ENCODE measurements at regions not wholly inside any gene's neighbourhood (a gene's known extent, or its start where the extent isn't known, plus 50 kb on each side); places are given as distances from the start of the nearest gene placed in this dataset.

DNA sequence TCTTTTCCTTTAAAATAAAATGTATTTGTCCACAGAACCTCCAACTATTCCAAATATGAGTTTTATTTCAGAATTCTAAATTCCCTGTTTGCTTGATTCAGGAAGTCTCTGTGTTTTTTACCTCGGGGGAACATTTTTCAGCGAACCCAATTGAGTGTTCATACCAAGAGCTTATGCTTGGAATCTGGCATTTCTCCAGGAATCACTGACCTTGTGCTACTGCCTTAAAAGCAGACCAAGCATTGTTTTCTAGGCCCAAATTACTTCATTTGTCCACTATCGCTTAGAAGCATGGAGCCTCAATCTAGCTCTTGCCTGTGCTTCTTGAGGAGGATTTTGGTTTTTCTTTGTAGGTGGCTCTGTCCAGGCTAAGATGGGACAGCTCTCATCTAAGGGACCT is 59.4 kb downstream of the EBLN1 start:
- TF ChIP-seq BHLHE40 (IDR thresholded peaks at IDR 0.05; ENCODE audit: low read depth, low read length) = no peak
- TF ChIP-seq, protein P1, sequence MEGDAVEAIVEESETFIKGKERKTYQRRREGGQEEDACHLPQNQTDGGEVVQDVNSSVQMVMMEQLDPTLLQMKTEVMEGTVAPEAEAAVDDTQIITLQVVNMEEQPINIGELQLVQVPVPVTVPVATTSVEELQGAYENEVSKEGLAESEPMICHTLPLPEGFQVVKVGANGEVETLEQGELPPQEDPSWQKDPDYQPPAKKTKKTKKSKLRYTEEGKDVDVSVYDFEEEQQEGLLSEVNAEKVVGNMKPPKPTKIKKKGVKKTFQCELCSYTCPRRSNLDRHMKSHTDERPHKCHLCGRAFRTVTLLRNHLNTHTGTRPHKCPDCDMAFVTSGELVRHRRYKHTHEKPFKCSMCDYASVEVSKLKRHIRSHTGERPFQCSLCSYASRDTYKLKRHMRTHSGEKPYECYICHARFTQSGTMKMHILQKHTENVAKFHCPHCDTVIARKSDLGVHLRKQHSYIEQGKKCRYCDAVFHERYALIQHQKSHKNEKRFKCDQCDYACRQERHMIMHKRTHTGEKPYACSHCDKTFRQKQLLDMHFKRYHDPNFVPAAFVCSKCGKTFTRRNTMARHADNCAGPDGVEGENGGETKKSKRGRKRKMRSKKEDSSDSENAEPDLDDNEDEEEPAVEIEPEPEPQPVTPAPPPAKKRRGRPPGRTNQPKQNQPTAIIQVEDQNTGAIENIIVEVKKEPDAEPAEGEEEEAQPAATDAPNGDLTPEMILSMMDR (conservative IDR thresholded peaks at IDR 0.05; ENCODE audit: low read depth, low read length) = no peak

Measured in IMR-90 (cell line).